NCI-H2107 treated with DMSO at 0.1 percent for 48 hours (cell line): ENCODE measurements at regions not wholly inside any gene's neighbourhood (a gene's known extent, or its start where the extent isn't known, plus 50 kb on each side); places are given as distances from the start of the nearest gene placed in this dataset.

Experiments used
- DNase-seq: peaks from one replicate; lab custom pipeline; 2025; ENCODE audit not compliant: unreplicated experiment; lab: John Stamatoyannopoulos, UW

DNA sequence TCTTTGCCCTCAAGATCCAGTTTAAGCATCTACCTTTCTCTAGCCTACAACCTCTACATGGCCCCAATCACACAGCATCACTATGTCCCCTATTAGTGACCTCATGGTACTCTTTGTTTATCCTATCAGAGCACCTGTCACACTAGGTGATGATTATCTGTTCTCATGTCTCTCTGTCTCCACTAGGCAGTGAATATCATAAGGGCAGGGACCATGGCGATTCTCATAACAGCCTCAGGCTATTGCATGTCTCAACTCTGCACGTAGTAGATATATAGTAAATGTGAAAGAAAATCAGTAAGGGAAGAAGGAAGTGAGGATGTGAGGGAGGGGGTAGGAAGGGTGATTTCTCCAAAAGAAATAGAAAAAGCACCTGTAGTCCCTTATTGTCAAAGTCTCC, 311.0 kb downstream of the NSG2 start:
- no peak for DNase-seq

DNA sequence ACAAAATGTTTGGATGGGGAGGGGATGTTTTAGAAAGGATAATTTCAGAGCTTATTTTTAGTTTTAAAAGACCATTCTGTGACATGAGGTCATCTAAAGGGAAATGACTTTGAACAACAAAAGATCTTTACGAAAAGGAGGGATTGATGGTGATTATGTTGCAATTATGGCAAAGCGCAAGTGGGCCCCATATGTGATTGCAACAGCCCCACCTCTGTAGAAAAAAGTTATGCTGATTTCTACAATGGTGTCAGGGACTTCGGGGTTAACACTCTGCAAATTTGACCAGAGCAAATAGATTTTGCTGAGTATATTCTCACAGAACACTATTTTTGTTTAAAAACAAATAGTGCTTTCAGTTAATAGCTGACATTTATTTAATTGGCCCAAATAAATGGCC, 312.8 kb downstream of the NSG2 start:
- DNase-seq, result no peak

DNA sequence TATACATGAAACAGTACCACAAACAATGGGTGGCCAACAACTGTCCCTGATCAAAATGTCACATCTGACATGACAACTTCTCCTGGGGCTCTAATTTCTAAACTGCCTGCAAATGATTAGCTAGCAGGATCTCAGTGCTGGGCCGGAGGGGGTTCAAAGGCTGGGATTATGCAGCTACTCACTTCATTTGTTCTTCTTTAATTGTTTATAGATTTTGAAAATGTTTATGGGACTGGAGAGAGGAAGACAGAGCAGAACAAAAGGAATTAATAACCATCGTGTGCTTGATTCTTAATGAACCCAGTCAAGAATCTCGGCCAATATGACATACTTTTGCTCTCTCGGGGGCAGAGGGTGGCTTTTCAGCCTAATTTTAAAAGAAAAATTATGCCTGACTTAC, 313.6 kb downstream of the NSG2 start:
- no peak for DNase-seq

DNA sequence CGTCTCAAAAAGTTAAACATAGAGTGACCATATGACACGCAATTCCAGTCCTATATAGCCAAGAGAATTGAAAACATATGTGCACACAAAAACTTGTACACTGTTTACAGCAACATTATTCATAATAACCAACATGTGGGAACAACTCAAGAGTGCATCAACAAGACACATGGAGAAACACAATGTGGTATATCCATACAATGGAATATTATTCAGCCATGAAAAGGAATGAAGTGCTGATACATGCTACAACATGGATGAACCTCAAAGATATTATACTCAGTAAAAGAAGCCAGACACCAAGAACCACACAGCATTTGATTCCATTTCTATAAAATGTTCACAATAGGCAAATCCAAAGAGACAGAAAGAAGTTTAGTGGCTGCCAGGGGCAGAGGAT, 317.0 kb downstream of the NSG2 start:
- DNase-seq, result no peak

DNA sequence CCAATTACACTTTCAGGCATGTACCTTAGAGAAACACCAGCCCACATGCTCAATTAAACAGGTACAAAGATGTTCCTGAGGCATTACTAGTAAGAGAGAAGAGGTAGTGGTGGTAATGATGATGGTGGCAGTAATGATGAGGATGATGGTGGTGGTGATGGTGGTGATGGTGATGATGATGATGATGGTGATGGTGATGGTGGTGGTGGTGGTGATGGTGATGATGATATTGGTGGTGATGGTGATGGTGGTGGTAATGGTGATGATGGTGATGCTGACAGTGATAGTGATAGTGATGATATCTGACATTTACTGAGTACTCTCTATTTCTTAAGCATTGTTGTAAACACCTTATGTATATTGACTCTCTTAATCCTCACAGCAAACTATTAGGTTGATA, 318.4 kb downstream of the NSG2 start:
- no peak for DNase-seq

DNA sequence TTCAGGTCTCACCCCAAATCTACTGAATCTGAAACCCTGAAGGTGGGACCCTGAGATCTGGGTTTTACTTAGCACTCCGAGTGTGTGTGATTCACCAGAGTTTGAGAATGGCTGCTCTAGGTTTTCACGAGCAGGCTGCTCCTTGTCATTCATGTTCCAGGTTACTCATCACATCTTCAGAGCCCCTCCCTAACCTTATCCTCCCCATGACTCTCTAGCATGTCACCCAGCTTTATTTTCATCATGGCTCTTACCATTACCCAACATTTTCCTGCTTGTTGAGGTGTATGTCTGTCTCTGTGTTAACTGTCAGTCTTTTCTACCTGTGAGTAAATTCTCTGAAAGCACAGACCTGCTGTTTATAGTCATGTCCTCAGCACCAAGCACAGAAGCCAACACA, 319.2 kb downstream of the NSG2 start:
- DNase-seq, result no peak

DNA sequence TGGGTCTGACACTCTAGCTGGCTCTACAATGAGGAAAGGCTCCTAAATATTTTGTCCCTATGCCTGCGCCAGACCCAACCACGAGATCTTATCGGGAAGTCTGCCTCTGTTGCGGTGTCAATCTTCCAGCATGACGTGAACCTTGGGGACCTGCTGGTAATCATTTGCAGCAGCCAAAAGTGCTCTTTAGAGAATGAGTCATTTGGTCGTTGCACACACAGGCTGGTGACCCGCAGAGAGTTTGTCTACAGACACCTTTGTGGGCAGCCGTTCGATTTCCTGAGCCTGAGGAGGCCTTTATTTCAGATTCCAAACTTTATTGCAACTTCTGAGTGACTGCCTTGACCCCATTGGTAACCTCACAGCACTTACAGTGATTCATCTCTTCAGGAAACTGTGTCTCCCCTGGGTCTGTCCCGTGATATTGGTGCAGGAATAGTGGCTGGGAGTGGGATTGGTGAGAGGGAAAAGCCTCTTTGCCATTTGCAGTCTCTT, 326.1 kb downstream of the NSG2 start:
- DNase-seq, result no peak

DNA sequence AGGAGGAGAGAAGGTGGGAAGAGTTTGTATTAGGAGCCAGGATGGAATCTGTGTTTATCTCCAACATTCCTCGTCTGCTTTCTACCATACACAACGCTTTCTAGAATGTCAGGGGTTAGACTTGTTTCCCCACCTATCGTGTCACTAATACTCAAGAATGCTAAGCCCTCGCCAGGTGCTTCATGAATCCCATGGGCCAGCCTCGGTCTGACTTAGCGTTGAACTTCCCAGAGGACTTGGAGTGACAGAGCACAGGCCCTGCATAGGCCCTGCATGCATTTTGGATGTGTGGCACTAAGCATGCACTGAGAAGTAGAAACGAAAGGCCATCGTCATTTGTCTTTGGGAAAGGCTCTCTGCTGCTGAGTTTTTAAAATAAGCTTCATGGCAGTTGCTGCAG, 328.7 kb downstream of the NSG2 start:
- no peak for DNase-seq

DNA sequence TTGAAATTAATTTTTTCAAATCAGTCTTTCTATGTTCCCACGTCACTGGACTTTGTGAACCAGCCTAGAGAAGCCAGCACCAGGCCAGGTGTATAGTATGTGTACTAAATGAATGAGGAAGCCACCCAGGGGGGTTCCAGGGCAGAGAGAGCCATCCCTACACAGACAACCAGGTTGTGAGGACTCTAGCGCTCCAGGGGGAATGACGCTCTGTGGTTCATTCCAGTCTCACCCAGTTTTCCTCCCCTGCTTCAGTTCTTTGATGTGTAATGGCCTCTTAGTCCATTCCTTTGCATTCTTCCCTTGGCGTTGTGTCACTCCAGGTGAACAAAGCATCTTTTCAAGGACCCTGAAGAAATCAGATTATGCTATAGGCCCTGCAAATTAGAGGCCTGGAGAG, 330.6 kb downstream of the NSG2 start:
- DNase-seq, result no peak

DNA sequence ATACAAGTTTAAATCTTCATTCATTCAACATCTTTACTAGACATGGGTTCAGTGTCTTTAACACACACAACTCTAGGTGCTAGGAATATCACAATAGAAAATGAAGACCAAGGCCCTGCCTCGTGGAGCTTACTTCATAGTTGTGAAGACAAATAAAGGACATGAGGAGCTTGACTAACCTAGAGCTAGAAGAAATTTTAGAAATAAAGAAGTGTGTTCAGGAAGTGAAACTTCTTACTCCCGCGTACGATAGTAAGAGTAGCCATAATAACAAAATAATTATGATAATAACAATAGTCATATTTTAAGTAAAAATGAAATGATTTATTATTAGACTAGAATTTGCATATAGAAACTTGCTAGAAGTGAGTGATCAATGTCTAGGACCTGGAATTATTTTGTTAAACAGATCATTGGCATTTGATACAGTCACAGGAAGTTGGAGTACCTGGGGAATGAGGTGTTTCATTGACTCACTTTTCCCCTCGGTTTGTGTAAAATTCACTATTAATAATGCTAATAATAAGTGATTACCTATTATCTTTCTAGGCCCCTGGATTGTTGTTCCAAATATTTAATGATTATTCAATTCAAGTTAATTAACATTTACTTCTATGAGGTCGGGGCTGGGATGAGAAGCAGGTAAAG, 331.3 kb downstream of the NSG2 start:
- no peak for DNase-seq

DNA sequence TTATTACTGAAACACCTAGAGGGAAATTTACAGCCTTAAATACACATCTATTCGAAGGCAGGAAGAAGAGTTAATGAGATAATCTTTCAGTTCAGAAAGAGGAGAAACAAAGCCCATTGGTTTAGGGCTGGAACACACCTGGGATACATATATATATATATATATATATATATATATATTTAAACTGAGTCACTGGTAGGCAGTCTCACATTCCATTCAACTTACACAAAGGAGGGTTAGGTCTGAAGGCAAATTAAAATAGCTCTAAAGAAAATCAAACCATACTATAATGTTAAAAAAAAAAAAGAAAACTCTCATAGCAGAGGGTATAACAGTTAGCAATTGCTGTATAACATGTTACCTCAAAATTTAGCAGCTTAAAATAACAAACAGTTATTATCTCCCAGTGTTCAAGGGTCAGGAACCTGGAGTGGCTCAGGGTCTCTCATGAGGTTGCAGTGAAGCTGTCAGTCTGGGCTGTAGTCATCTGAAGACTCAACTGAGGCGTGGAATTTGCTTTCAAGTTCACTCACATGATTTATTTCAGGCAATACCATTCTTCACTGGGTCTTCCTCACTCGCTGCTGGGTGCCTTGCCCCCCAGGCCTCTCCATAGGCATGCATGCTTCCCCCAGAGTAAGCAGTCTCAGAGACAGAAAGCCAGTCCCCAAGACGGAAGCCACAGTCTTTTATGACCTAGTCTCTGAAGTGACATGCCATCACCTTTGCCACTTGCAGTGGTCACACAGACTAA, 332.8 kb downstream of the NSG2 start:
- DNase-seq, result no peak

DNA sequence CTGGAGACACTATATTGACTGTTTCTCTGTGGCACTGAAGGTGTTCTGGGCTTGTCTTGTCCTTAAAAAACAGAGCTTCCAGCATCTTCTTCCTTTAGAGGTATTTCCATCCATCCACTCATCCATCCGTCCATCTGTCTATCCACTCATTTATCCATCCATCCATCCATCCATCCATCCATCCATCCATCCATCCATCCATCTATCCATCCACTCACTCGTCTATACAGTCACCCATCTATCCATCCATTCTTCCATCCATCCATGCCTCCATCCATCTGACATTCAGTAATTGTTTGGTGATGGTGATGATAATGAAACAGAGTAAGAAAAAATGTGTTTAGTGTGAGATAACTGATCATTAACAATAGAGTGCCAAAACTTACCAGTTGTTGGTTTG, 334.8 kb downstream of the NSG2 start:
- no peak for DNase-seq

DNA sequence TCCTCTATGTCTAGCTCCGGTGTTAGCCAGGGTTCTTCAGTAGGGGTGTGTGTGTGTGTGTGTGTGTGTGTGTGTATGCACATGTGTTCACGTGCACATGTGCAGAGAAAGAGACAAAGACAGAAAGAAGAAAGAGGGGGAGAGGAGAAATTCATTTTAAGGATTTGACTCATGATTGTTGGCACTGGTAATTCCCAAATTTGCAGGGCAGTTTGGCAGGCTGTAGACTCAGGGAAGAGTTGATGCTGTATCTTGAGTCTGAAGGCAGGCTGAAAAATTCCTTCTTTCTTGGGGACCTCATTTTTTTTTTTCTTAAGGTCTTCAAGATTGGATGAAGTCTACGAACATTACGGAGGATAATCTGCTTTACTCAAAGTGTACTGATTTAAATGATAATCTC, 335.7 kb downstream of the NSG2 start:
- no peak for DNase-seq

DNA sequence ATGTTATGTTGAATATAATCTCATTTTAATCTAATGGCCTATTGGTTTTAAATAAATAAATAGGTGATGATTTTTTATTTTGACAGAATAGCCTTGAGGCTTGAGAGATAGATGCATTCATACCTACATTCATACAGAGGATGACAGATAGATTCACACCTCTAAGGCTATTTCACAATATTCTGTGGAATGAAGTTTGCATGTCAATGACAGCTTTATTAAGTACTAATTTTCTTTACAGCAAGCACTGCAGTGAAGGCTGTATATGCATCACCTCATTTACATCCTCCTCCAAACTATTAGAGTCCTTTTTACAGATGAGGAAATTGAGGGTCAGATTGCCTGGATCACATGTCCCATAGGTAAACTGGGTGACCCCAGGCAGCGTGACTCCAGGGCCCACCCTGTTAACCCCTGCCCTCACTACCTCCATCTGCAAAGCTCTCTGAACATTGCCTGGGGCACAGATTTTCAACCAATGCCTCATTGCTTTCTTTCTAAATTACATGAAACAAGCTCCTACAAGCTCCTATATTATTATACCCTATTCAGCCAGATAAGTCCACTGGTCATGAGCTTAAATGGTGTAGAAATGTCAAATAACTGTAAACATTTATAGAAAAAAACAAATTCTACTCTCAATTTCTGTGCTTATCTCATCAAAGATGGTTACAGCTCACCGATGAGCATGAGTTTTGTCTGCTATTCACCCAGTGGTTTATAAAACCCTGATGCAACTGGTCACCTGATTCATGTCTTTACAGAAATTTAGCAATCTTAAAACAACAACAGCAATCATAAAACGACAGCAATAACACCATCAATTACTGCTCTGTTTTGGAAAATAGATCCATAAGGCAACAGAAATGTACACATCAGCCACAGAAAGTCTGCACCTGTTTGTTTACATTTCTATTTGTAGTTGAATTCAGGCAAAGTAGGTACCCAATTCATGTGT, 338.0 kb downstream of the NSG2 start:
- DNase-seq, result no peak

DNA sequence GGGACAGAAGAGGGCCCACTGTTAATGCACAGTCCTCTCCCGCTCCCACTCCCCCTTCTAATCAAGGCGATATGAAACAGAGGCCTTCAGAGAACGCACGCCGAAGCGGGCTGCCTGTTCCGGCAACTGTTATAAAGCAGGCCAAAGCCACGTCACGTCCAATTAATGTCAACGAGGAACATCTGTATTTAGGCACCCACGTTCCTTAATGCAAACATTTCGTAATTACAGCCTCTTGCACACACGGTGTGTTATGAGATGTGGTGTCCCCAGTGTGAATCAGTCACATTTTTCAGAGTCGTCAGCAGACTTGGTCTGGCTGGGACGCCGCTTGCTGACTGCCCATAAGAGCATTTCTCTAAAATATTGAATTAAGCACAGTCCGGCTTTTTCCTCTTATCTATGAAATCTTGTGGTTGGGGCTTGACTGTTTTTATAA, 339.0 kb downstream of the NSG2 start:
- no peak for DNase-seq

DNA sequence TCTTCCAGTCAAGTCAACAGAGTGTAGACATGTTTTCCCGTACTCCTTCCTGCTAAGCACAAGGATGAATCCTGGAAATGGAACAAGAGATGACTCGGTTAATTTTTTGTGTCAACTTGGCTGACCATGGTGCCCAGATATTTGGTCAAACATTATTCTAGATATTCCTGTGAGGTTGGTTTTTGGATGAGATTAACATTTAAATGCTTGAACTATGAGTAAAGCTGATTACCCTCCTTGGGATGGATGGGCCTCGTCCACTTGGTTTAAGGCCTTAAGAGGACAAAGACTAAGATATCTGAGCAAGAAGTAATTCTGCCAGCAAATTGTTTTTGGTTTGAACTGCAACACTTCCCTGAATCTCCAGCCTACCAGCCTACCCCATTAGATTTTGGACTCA, 338.1 kb upstream of the MSX2 start:
- no peak for DNase-seq

DNA sequence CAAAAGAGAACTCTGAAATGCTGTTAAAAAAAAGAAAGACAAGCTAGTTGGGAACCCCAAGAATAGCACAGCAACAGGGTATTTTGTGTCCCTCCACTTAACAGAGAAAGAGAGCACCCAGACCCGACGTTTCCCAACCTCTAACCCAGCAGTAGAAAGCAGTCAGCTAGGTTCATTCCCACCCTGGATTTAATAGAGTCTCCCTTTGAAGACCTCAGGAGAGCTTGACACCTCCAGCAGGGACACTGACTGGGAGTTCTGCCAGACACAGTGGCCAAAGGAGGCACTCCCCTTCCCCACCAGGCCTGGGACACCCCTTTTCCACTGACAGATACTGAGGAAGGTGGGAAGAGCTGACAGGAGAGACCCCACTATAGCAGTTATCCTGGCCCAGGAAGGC, 337.5 kb upstream of the MSX2 start:
- no peak for DNase-seq

DNA sequence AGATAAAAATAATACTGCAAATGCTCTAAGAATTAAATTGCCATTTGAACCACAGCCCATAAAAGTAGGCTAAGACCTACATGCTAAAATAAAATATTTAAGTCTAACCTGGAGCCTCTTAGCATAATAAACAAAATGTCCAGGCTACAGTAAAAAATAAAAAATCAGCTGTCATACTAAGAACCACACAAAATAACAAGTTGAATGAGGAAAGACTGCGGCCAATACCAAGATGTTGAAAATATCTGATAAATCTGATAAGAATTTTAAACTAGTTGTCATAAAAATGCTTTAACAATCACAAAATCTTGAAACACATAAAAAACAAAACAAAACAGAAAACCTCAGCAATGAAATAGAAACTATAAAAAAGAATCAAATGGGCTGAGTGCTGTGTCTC, 336.9 kb upstream of the MSX2 start:
- no peak for DNase-seq

DNA sequence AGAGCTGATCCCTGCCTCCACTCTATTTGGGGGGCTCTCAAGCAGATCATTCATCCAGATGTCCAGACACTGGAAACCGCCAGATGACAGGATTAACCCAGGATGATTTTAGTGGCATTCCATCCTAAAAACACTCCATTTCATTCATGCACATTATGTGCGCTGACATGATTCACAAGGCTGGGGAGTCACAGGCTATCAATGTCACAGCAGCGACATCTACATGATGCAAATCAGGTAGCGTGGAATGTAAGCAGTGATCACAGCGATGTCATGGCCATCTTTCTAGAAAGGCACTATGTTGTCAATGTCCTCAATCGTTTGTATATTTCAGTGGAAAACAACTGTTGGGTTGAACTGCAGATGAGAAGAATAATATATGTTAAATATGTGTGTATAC, 331.5 kb upstream of the MSX2 start:
- DNase-seq, result no peak

DNA sequence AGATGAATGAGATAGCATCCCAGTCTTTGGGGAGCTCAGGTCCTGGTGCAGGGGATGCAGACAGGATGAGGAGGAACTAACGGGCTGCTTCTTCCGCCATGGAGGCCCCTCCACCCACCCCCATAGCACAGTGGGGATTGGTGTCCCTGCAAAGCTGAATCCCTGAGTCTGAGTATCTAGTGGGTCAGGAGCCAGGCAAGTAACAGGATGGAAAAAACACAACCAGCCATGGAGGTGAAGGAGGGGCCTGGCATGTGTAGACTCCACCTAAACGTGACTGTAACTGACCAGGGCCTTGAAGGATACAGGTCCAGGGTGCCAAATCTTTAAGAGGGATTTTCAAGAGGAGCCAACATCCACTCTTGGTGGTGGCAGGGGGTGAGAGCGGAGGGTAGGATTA, 327.8 kb upstream of the MSX2 start:
- DNase-seq, result no peak

DNA sequence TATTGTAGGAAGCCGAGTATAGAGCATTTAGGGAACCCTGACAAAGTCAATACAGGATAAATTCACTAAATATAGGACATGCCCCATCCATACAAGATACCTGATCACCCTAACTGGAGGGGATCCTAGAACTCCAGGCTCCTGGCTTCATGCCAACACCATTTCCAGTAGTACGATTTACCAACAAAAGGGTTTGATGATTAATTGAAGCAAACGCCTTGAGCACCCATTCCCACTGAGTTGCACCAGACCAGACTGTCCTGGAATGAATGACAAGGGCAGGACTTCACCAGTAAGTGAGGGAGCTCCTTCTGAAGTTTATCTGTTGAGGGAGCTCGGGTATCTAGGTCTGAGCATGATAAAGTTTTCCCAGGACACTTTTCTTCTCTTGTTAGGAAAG, 327.2 kb upstream of the MSX2 start:
- no peak for DNase-seq

DNA sequence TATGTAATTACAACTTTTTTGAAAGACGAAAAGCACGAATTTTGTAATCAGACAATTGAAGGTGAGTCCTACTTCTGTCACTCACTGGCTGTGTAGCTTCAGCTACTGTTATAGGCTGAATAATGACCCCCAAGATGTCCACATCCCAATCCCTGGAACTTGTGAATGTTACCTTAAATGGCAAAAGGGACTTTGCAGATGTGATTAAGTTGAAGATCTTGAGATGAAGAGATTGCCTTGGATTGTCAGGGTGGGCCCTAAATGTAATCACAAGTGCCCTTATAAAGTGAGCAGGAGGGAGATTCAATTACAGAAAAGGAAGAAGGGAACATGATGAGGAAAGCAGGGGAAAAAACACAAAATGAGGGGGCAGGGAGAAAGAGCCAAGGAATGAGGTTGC, 326.2 kb upstream of the MSX2 start:
- DNase-seq, result no peak
